ENCODE measurements at regions not wholly inside any gene's neighbourhood (a gene's known extent, or its start where the extent isn't known, plus 50 kb on each side); places are given as distances from the start of the nearest gene placed in this dataset.

GRCh38 chr12:66903782-66904396 is 225.0 kb upstream of the GRIP1 start:
- H3K4me3 ChIP-seq (ENCODE audit: low read depth, low read length) = no peak overlapping the region
- no peak for TF ChIP-seq CTCF (IDR thresholded peaks at IDR 0.05; ENCODE audit: low read depth, low read length)

DNA sequence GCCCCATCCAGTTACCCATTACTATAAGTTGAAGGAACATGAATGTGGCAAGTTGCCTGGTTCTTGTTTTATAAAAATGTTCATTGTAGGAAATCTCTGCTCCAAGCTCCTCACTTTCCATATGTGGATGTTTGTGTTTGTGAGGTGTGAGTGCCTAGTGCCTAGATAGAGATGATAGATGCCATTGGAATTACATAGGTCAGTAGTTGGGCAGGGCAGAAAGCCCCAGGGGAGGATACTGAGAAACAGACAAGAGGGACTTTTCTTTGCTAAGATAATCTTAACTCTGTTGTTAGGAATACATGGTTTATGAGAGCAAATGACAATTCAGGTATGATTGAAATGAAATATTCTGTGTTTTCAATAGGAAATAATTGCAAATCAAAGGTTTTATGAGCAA is 226.3 kb upstream of the GRIP1 start:
- H3K4me3 ChIP-seq (ENCODE audit: low read depth, low read length) = no peak overlapping the region
- TF ChIP-seq CTCF (IDR thresholded peaks at IDR 0.05; ENCODE audit: low read depth, low read length) = no peak

GRCh38 chr12:66910366-66910974 is 231.6 kb upstream of the GRIP1 start:
- no peak for TF ChIP-seq CTCF (IDR thresholded peaks at IDR 0.05; ENCODE audit: low read depth, low read length)
- H3K4me3 ChIP-seq (ENCODE audit: low read depth, low read length) = no peak overlapping the region

GRCh38 chr12:66915306-66915904 is 236.5 kb upstream of the GRIP1 start:
- no peak for TF ChIP-seq CTCF (IDR thresholded peaks at IDR 0.05; ENCODE audit: low read depth, low read length)
- H3K4me3 ChIP-seq (ENCODE audit: low read depth, low read length) = no peak overlapping the region

DNA sequence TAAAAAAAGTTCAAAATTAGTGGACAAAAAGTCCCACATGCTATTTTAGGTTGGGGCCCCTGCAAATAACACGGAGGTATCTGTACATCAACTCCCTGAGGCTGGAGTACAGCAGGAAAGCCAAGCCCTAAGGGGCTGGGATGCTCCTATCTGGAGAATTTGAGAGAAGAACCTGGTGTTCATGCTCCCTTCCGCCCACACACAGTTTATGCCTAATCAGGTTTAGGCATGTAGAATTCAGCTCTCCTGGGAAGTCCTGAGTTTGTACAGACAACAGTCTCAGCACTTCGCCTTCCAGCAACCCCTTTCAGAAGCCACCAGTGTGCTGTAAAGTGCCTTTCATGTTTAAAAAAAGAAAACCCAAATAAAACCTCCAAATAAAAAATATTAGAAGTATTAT is 237.3 kb upstream of the GRIP1 start:
- H3K4me3 ChIP-seq (ENCODE audit: low read depth, low read length) = no peak overlapping the region
- no peak for TF ChIP-seq CTCF (IDR thresholded peaks at IDR 0.05; ENCODE audit: low read depth, low read length)

DNA sequence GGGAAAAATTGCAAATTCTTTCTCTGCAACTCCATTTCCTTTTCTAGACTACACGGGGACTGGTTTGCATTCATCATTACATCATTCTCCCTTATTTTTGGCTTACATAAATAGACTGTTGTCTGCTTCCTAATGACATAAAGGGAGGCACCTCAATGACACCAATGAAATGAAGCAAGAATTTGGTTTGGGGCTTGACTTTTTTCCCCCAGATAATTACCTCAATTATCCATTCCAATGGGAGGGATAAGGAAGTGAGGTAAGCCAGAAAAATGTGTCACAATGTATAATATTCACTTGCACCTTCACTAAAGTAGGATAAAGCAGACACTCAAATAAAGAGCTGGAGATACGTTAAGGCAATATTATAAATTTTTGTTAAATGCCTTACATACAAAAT is 240.6 kb upstream of the GRIP1 start:
- H3K4me3 ChIP-seq (ENCODE audit: low read depth, low read length) = no peak overlapping the region
- no peak for TF ChIP-seq CTCF (IDR thresholded peaks at IDR 0.05; ENCODE audit: low read depth, low read length)

- TF ChIP-seq CTCF (IDR thresholded peaks at IDR 0.05; ENCODE audit: low read depth, low read length) = no peak
- no peak overlapping the region for H3K4me3 ChIP-seq (ENCODE audit: low read depth, low read length)
These were observed 241.3 kb upstream of the GRIP1 start for GRCh38 chr12:66920205-66920604.
